GM18867 (cell line): ENCODE measurements at regions not wholly inside any gene's neighbourhood (a gene's known extent, or its start where the extent isn't known, plus 50 kb on each side); places are given as distances from the start of the nearest gene placed in this dataset.
"Not testable (repeated sequence)": the region's sequence is repeated elsewhere in the genome, so short reads cannot be mapped to it uniquely, and the experiment has no call there.

Experiments
- ATAC-seq: cut with Tn5 transposase; IDR thresholded peaks from one replicate; pipeline ENCODE4 v1.9.1; 2021; ENCODE audit warnings: mild to moderate bottlenecking, moderate library complexity; ENCODE audit not compliant: unreplicated experiment

GRCh38 chr2:212794471-212794870, 255.9 kb upstream of the ERBB4 start:
- peak; percentile 83 for ATAC-seq

- ATAC-seq = no peak
Observed at GRCh38 chr2:212791569-212791968, 253.0 kb upstream of the ERBB4 start.

- ATAC-seq = not testable (repeated sequence)
Observed at GRCh38 chr2:212786088-212786487, 247.5 kb upstream of the ERBB4 start.

GRCh38 chr2:212777020-212777491, 238.5 kb upstream of the ERBB4 start:
- ATAC-seq = peak; percentile 76

- no peak for ATAC-seq
Observed at GRCh38 chr2:212773808-212774339, 235.3 kb upstream of the ERBB4 start.

GRCh38 chr2:212770240-212770639, 231.6 kb upstream of the ERBB4 start:
- ATAC-seq = no peak

GRCh38 chr2:212766921-212767320, 228.3 kb upstream of the ERBB4 start:
- no peak for ATAC-seq

- no peak for ATAC-seq
Observed at GRCh38 chr2:212752730-212753351, 214.2 kb upstream of the ERBB4 start.

- peak; percentile 100 for ATAC-seq
Observed at GRCh38 chr2:212745359-212745758, 206.8 kb upstream of the ERBB4 start.

GRCh38 chr2:212737392-212738172, 199.0 kb upstream of the ERBB4 start:
- ATAC-seq = no peak

GRCh38 chr2:212736385-212736726, 197.8 kb upstream of the ERBB4 start:
- ATAC-seq = no peak

- ATAC-seq = no peak
Observed at GRCh38 chr2:212733273-212733672, 194.7 kb upstream of the ERBB4 start.

- no peak for ATAC-seq
Observed at GRCh38 chr2:212732860-212733259, 194.3 kb upstream of the ERBB4 start.

GRCh38 chr2:212730994-212731393, 192.4 kb upstream of the ERBB4 start:
- ATAC-seq = peak; percentile 86

GRCh38 chr2:212728717-212729116, 190.1 kb upstream of the ERBB4 start:
- ATAC-seq = no peak

- ATAC-seq = peak; percentile 67
Observed at GRCh38 chr2:212727751-212728150, 189.1 kb upstream of the ERBB4 start.

GRCh38 chr2:212726403-212726802, 187.8 kb upstream of the ERBB4 start:
- ATAC-seq = no peak

GRCh38 chr2:212725180-212725579, 186.6 kb upstream of the ERBB4 start:
- no peak for ATAC-seq

- no peak for ATAC-seq
Observed at GRCh38 chr2:212723226-212723625, 184.6 kb upstream of the ERBB4 start.

GRCh38 chr2:212722046-212722445, 183.4 kb upstream of the ERBB4 start:
- ATAC-seq = no peak

- no peak for ATAC-seq
Observed at GRCh38 chr2:212721026-212721451, 182.4 kb upstream of the ERBB4 start.

GRCh38 chr2:212715411-212715810, 176.8 kb upstream of the ERBB4 start:
- not testable (repeated sequence) for ATAC-seq
